DOHH2 (cell line): ENCODE measurements at regions not wholly inside any gene's neighbourhood (a gene's known extent, or its start where the extent isn't known, plus 50 kb on each side); places are given as distances from the start of the nearest gene placed in this dataset.
"Not testable (repeated sequence)": the region's sequence is repeated elsewhere in the genome, so short reads cannot be mapped to it uniquely, and the experiment has no call there.

Experiments
- H3F3A ChIP-seq: fragments of 200-600 bp; sonication (generic), shearing (Covaris generic); 2 replicates; pipeline ENCODE4 v1.6.0; 2016; ENCODE audit warnings: antibody characterized with exemption, mild to moderate bottlenecking; ENCODE audit not compliant: control insufficient read depth, insufficient read depth
- H3K27ac ChIP-seq: fragments of 200-600 bp; sonication (generic); 2 replicates; pipeline ENCODE4 v1.5.1; 2014; ENCODE audit warnings: low read depth, mild to moderate bottlenecking, low read length, moderate library complexity
- H3K27me3 ChIP-seq: fragments of 200-600 bp; sonication (generic); 2 replicates; pipeline ENCODE4 v1.6.1; 2014; ENCODE audit warnings: mild to moderate bottlenecking, low read length, mixed read lengths; ENCODE audit not compliant: control insufficient read depth
- H3K36me3 ChIP-seq: fragments of 200-600 bp; sonication (generic); 2 replicates; pipeline ENCODE4 v1.6.1; 2014; ENCODE audit warnings: mild to moderate bottlenecking, low read length, moderate library complexity, mixed read lengths; ENCODE audit not compliant: control insufficient read depth
- H3K4me1 ChIP-seq: fragments of 200-600 bp; sonication (generic); 2 replicates; pipeline ENCODE4 v1.6.1; 2014; ENCODE audit warnings: mild to moderate bottlenecking, low read length, mixed read lengths; ENCODE audit not compliant: control insufficient read depth
- H3K4me2 ChIP-seq: fragments of 200-600 bp; sonication (generic); 2 replicates; pipeline ENCODE4 v1.6.0; 2014; ENCODE audit warnings: mild to moderate bottlenecking, low read length, moderate library complexity
- H3K4me3 ChIP-seq: fragments of 200-600 bp; sonication (generic); 2 replicates; pipeline ENCODE4 v1.5.1; 2014; ENCODE audit warnings: mild to moderate bottlenecking, low read length, mixed read lengths
- H3K79me2 ChIP-seq: fragments of 200-600 bp; sonication (generic); 2 replicates; pipeline ENCODE4 v1.6.1; 2014; ENCODE audit warnings: mild to moderate bottlenecking, low read length, mixed read lengths; ENCODE audit not compliant: control insufficient read depth
- H3K9me2 ChIP-seq: fragments of 200-600 bp; sonication (generic); replicated peaks from 2 replicates; pipeline ENCODE4 v1.6.1; 2014; ENCODE audit warnings: mild to moderate bottlenecking, low read length, mixed read lengths; ENCODE audit not compliant: control insufficient read depth
- H3K9me3 ChIP-seq: fragments of 200-600 bp; sonication (generic); 2 replicates; pipeline ENCODE4 v1.6.1; 2014; ENCODE audit warnings: antibody characterized with exemption, low read length, mixed read lengths; ENCODE audit not compliant: control insufficient read depth, insufficient read depth
- H4K20me1 ChIP-seq: fragments of 200-600 bp; sonication (generic); 2 replicates; pipeline ENCODE4 v1.6.0; 2014; ENCODE audit warnings: low read depth, mild to moderate bottlenecking, antibody characterized with exemption, low read length, moderate library complexity; ENCODE audit not compliant: control insufficient read depth, insufficient read depth
- EZH2phosphoT487 ChIP-seq: fragments of 200-600 bp; sonication (generic); IDR thresholded peaks from 2 replicates; pipeline ENCODE4 v1.6.1; 2017; ENCODE audit warnings: borderline replicate concordance, mild to moderate bottlenecking, antibody characterized with exemption, low read length, moderate library complexity, mixed read lengths
- TF ChIP-seq, protein P1 (sequence below): fragments of 200-600 bp; sonication (generic); IDR thresholded peaks from one replicate; pipeline ENCODE4 v1.5.1; 2014; ENCODE audit warnings: antibody characterized with exemption, mild to moderate bottlenecking, low read depth, low read length; ENCODE audit not compliant: poor library complexity, severe bottlenecking

DNA sequence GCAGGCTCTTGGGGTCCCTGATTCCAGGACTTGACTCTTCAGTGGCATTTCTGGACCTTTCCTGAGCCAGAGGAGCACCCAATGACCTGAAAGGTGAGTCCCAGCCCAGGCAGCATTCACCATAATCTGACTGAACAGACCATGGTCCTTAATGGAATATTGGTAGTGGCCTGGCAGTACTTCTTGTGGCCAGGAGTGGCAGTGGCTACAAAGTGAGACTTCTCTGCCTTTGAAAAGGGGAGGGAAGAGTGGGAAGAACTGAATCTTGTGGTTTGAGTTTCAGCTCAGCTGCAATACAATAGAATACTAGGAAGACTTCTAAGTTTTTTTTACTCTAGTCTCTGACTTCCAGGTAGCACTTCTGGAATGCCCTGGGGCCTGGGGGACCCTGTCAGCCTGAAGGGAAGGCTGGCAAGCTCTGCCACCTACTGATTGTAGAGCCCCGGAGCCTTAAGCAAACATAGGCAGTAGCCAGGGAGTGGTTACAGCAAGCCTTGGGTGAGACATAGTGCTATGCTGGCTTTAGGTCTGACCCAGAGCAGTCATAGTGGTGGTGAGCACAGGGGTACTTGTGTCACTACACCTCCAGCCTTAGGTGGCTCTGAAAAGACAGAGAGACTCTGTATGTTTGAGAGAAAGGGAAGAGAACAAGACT, 674.2 kb upstream of the MANEA start:
- Histone ChIP-seq H3F3A (no peaks in the 10 kb centered on the region), H3K27me3 (no peaks in the 10 kb centered on the region), H3K4me1 (no peaks in the 10 kb centered on the region), H4K20me1 (no peaks in the 10 kb centered on the region), H3K9me2 (no peaks in the 10 kb centered on the region), H3K9me3 (no peaks in the 10 kb centered on the region), H3K4me2 (no peak overlapping the region), H3K36me3 (no peaks in the 10 kb centered on the region), H3K27ac (no peak overlapping the region), H3K4me3 (no peak overlapping the region), H3K79me2 (no peaks in the 10 kb centered on the region)
- no peak for TF ChIP-seq EZH2phosphoT487
- TF ChIP-seq, protein P1, sequence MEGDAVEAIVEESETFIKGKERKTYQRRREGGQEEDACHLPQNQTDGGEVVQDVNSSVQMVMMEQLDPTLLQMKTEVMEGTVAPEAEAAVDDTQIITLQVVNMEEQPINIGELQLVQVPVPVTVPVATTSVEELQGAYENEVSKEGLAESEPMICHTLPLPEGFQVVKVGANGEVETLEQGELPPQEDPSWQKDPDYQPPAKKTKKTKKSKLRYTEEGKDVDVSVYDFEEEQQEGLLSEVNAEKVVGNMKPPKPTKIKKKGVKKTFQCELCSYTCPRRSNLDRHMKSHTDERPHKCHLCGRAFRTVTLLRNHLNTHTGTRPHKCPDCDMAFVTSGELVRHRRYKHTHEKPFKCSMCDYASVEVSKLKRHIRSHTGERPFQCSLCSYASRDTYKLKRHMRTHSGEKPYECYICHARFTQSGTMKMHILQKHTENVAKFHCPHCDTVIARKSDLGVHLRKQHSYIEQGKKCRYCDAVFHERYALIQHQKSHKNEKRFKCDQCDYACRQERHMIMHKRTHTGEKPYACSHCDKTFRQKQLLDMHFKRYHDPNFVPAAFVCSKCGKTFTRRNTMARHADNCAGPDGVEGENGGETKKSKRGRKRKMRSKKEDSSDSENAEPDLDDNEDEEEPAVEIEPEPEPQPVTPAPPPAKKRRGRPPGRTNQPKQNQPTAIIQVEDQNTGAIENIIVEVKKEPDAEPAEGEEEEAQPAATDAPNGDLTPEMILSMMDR = no peak

DNA sequence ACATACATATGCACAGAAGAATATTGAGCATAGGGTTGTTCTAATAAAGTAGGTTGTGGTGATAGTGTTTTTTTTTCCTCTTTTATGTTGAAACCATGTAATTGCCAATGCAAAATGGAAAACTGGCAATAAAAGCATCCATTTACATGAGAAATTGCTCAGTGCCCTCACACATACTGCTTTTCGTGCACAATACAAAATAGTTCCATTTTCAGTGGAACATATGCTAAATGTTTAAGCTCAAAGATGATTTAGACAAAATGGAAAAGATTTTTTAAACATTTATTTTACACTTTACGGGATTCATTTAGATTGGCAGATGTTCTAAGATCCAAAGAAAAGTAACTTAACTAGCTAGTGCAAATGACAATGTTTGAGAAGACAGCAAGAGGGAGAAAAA, 678.1 kb upstream of the MANEA start:
- no peaks in the 10 kb centered on the region for H3K9me3 ChIP-seq
- no peak overlapping the region for H3K4me2 ChIP-seq
- H3K9me2 ChIP-seq = no peaks in the 10 kb centered on the region
- no peaks in the 10 kb centered on the region for H4K20me1 ChIP-seq
- no peaks in the 10 kb centered on the region for H3K79me2 ChIP-seq
- no peaks in the 10 kb centered on the region for H3F3A ChIP-seq
- H3K4me3 ChIP-seq = no peak overlapping the region
- no peak for TF ChIP-seq EZH2phosphoT487
- TF ChIP-seq, protein P1 = no peak
- no peaks in the 10 kb centered on the region for H3K36me3 ChIP-seq
- H3K4me1 ChIP-seq = no peaks in the 10 kb centered on the region
- H3K27me3 ChIP-seq = no peaks in the 10 kb centered on the region
- H3K27ac ChIP-seq = no peak overlapping the region

DNA sequence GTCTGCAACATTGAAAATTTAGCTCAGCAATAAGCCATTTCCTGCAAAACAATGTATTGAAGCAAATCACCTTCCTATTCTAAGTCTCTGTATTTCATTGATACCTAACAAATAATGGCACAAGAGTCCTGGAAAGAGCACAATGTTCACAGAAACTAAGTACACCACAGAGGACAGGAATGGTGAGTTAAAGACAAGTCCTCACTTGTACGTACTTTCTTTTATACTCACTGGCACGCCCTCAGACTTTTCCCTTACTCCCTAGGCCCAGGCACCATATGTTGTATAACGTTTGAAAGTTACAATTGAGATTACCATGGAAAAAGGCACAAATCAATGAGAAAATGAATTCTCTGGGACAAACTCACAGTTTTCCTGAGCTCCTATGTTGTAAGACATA, 683.0 kb upstream of the MANEA start:
- H3K4me3 ChIP-seq = no peak overlapping the region
- H3K36me3 ChIP-seq = no peaks in the 10 kb centered on the region
- no peaks in the 10 kb centered on the region for H3K27me3 ChIP-seq
- H3K27ac ChIP-seq = no peak overlapping the region
- H3K4me1 ChIP-seq = no peaks in the 10 kb centered on the region
- H3F3A ChIP-seq = no peaks in the 10 kb centered on the region
- TF ChIP-seq EZH2phosphoT487 = no peak
- TF ChIP-seq, protein P1 = no peak
- H3K4me2 ChIP-seq = no peak overlapping the region
- no peaks in the 10 kb centered on the region for H3K9me2 ChIP-seq
- H3K79me2 ChIP-seq = no peaks in the 10 kb centered on the region
- no peaks in the 10 kb centered on the region for H3K9me3 ChIP-seq
- H4K20me1 ChIP-seq = no peaks in the 10 kb centered on the region

DNA sequence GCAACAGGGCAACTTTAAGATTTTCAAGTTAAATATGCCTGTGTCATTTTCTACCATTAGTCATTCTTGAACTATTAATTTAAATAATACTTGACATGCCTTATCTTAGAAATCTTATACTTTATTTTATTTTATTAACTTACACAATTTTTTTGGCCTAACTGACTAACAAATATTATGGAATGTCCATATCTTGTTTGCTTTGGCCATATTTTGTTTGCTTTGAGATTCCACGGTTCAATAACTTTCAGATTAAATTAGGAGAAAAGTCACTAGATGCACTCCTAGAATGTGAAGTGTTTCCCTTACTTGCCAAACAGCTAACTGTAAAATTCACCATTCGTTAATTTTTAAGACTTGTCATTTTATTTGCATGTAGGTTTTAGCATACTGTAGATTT, 684.0 kb upstream of the MANEA start:
- Histone ChIP-seq H3K9me3 (no peaks in the 10 kb centered on the region), H3K27me3 (no peaks in the 10 kb centered on the region), H3K4me1 (no peaks in the 10 kb centered on the region), H3K9me2 (no peaks in the 10 kb centered on the region), H3K4me3 (no peak overlapping the region), H4K20me1 (no peaks in the 10 kb centered on the region), H3F3A (no peaks in the 10 kb centered on the region), H3K4me2 (no peak overlapping the region), H3K27ac (no peak overlapping the region), H3K36me3 (no peaks in the 10 kb centered on the region), H3K79me2 (no peaks in the 10 kb centered on the region)
- TF ChIP-seq, protein P1 = no peak
- no peak for TF ChIP-seq EZH2phosphoT487

DNA sequence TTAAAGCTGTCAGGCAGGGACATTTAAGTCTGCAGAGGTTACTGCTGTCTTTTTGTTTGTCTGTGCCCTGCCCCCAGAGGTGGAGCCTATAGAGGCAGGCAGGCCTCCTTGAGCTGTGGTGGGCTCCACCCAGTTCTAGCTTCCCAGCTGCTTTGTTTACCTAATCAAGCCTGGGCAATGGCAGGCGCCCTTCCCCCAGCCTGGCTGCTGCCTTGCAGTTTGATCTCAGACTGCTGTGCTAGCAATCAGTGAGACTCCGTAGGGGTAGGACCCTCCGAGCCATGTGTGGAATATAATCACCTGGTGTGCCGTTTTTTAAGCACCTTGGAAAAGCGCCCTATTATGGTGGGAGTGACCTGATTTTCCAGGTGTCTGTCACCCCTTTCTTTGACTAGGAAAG, 703.5 kb upstream of the MANEA start:
- H3K4me1 ChIP-seq, H3K4me3 ChIP-seq: not testable (repeated sequence)

More for the DNA sequence above, 703.5 kb upstream of the MANEA start:
- H3K36me3 ChIP-seq, H3K4me2 ChIP-seq, H3K27me3 ChIP-seq, H3K79me2 ChIP-seq, H3F3A ChIP-seq, H4K20me1 ChIP-seq, H3K9me2 ChIP-seq, H3K9me3 ChIP-seq, H3K27ac ChIP-seq: not testable (repeated sequence)
